ENCODE measurements at regions not wholly inside any gene's neighbourhood (a gene's known extent, or its start where the extent isn't known, plus 50 kb on each side); places are given as distances from the start of the nearest gene placed in this dataset.

DNA sequence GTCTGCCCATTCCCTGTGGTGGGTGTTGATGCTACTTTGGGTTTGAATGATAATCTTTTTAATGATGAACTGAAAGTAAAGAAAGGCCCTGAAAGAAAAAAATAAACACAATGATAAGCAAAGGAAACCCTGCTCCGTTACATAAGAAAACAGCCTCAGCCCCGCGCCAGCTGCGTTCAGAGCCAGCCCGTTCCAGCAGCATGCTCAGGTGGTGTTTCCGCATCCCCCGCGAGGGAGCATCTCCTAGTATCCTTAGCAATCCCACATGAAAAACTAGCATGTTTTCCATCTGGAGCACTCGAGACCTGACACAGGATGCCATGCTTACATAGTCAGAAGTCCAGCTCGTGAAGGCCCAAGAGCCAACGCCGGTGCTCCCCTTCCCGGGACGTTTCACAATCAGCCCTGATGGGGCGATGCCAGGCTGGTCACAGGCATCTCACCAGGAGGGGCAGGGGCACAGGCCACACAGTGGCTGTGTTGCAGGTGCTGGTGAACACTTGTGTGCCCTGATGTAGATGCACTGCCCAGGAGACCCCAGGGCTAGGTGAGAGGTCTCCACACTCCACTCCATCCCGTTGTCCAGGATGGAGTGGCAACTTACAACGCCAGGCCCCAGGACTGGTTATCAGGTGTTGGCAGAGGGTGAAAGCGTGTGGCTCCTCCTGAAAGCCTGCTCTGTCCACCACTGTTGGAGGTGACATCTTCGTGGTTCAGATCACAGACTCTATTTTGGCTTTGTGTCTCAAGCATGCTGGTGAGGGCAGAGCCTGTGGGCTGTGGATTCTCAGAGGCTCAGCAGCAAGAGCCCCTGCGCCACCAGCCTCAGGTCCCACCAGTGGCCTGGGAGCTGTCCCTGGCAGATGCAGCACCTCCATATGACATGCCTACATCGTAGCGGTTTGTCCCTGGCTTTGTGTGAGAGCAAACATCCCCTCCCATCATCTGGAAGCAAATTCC is 246.8 kb upstream of the IRX1 start:
- ATAC-seq (peak; percentile 7), DNase-seq (no peak)
- intact Hi-C loops (cut with DNase I), result no loop called here
- H3K4me3 ChIP-seq, result no peak overlapping the region
- H3K27me3 ChIP-seq, result no peaks in the 10 kb centered on the region
- H3K36me3 ChIP-seq, result no peaks in the 10 kb centered on the region
- no peak for TF ChIP-seq CTCF (IDR thresholded peaks at IDR 0.05)
- H3K9me3 ChIP-seq, result no peaks in the 10 kb centered on the region
- H3K4me1 ChIP-seq, result no peaks in the 10 kb centered on the region
- H3K27ac ChIP-seq, result no peak overlapping the region

DNA sequence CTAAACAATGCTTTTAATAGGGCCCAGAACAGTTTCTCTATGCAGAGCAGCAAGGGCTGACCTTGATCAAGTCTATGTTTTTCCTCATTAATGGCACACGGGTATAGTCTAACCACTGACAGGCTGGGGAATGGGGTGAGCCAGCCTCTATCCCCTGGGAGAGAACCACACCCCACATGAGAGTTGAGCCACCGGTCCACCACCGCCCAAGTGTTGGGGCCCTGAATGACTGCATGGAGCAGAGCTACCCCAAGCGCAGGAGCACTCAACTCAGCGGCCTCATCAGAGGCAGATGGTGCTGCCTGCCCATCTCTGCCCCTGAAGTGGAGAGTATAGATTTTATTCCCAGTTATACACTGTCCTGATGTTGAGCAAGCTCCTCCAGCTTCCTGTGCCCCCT is 247.9 kb upstream of the IRX1 start:
- DNase-seq (no peak), ATAC-seq (no peak)
- Histone ChIP-seq H3K4me3 (no peak overlapping the region), H3K27me3 (no peaks in the 10 kb centered on the region), H3K9me3 (no peaks in the 10 kb centered on the region), H3K4me1 (no peaks in the 10 kb centered on the region), H3K36me3 (no peaks in the 10 kb centered on the region), H3K27ac (no peak overlapping the region)
- intact Hi-C loops (cut with DNase I), result no loop called here
- no peak for TF ChIP-seq CTCF (IDR thresholded peaks at IDR 0.05)

- Histone ChIP-seq H3K4me1 (no peaks in the 10 kb centered on the region), H3K36me3 (no peaks in the 10 kb centered on the region), H3K9me3 (no peaks in the 10 kb centered on the region), H3K27ac (no peak overlapping the region), H3K27me3 (no peaks in the 10 kb centered on the region), H3K4me3 (no peak overlapping the region)
- no peak for TF ChIP-seq CTCF (IDR thresholded peaks at IDR 0.05)
- DNase-seq, result no peak
- no peak for ATAC-seq
- intact Hi-C loops (cut with DNase I), result no loop called here
Observed at GRCh38 chr5:3346111-3346820, 249.4 kb upstream of the IRX1 start.

DNA sequence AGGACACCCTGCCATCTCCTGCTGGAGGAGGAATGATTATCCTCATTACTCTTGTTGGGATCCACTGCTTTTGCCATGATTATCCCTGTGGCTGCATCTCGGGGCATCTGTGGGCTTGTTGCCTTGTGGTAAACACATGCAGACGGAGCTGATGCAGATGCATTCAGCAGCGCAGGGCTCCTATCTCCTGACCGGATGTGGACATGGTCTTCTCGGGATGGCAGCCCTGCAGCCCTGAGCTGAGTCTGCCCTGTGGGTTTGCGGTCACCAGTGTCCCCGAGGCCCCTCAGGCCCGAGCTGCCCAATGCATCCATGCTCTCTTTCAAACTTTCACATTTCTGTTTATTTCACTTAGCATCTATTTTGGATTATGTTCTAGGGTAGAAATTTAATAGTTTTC is 250.4 kb upstream of the IRX1 start:
- no peak for TF ChIP-seq CTCF (IDR thresholded peaks at IDR 0.05)
- H3K27ac ChIP-seq, result no peak overlapping the region

GRCh38 chr5:3344671-3345070 is 251.0 kb upstream of the IRX1 start:
- no peak for TF ChIP-seq CTCF (IDR thresholded peaks at IDR 0.05)

More for the DNA sequence above, 250.4 kb upstream of the IRX1 start:
- no peaks in the 10 kb centered on the region for H3K4me1 ChIP-seq
- intact Hi-C loops (cut with DNase I), result no loop called here
- no peaks in the 10 kb centered on the region for H3K9me3 ChIP-seq
- ATAC-seq (no peak), DNase-seq (no peak)
- H3K36me3 ChIP-seq, result no peaks in the 10 kb centered on the region
- H3K27me3 ChIP-seq, result no peaks in the 10 kb centered on the region
- no peak overlapping the region for H3K4me3 ChIP-seq

More at GRCh38 chr5:3344671-3345070, 251.0 kb upstream of the IRX1 start:
- no peaks in the 10 kb centered on the region for H3K36me3 ChIP-seq
- no peak for DNase-seq
- H3K4me3 ChIP-seq, result no peak overlapping the region
- intact Hi-C loops (cut with DNase I), result no loop called here
- no peak overlapping the region for H3K27ac ChIP-seq
- ATAC-seq, result no peak
- H3K27me3 ChIP-seq, result no peaks in the 10 kb centered on the region
- no peaks in the 10 kb centered on the region for H3K9me3 ChIP-seq
- H3K4me1 ChIP-seq, result no peaks in the 10 kb centered on the region

All from upper lobe of right lung (tissue), 1 donor.